GM19455 (cell line): ENCODE measurements at regions not wholly inside any gene's neighbourhood (a gene's known extent, or its start where the extent isn't known, plus 50 kb on each side); places are given as distances from the start of the nearest gene placed in this dataset.

Experiments used
- ATAC-seq: cut with Tn5 transposase; IDR thresholded peaks from one replicate; pipeline ENCODE4 v1.9.1; 2021; ENCODE audit not compliant: unreplicated experiment

DNA sequence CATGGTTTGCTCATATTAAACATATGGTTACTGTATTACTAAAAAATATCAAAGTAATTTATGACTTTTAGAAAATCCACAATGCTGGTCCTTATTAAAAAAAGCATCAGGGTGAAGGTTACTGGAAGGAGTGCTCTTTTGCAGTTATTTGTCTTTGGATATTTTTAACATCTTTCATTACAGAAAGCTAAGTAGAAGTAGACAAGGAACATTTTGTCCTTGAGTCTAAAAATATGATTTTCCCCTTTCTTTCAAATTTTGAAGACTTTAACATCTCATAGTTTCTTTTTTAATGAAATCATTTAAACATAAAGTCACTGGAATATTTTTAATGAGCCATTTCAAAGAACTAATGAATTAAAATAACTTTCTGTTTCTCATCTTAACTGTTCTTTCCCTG, 110.1 kb upstream of the TNS3 start:
- ATAC-seq = no peak

DNA sequence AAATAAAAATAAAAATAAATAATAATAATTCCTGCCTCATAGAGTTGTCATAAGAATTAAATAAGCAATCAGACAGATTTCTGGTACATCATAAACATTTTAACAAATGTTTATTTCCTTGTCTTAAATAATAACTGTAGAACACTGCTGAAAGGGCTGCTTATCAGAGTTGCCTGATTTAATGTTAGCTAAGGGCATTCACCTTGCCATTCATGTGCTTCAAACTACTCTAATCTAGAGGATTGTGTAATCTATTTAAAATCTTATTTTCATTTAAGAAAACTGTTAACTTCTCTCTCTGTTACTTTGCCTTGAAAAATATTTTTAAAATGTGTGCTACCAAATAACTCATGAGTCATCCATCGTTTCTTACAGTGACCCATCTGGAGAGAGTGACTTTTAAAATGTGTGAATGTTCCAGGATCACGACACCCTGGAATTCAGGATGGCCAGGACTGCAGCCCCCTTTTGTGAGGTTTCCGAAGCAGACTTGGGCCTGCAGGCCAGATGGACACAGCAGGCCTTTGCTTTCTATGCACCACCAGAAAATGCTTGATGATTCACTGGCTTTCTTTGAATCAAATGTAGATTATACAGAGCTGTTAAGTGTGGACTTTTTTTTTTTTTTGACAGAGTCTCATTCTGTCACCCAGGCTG, 109.1 kb upstream of the TNS3 start:
- ATAC-seq = no peak

DNA sequence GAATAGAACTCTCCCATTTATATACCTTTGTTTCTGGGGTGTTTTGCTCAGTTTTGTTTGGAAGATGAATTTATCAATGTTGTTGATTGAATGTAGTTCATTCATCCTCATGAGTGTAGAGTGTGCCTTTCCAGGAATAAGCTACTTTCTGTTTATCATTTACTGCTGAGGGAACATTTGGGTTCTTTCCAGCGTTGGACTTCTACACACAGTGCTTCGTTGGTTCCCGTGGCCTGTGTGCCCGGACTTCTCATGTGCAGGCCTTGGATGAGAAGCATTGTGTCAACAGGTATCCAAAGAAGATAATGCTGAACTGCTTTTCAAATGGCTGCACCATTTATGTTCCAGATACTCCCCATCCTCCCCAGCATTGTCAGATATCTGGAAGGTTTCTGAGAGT, 107.6 kb upstream of the TNS3 start:
- ATAC-seq = no peak

DNA sequence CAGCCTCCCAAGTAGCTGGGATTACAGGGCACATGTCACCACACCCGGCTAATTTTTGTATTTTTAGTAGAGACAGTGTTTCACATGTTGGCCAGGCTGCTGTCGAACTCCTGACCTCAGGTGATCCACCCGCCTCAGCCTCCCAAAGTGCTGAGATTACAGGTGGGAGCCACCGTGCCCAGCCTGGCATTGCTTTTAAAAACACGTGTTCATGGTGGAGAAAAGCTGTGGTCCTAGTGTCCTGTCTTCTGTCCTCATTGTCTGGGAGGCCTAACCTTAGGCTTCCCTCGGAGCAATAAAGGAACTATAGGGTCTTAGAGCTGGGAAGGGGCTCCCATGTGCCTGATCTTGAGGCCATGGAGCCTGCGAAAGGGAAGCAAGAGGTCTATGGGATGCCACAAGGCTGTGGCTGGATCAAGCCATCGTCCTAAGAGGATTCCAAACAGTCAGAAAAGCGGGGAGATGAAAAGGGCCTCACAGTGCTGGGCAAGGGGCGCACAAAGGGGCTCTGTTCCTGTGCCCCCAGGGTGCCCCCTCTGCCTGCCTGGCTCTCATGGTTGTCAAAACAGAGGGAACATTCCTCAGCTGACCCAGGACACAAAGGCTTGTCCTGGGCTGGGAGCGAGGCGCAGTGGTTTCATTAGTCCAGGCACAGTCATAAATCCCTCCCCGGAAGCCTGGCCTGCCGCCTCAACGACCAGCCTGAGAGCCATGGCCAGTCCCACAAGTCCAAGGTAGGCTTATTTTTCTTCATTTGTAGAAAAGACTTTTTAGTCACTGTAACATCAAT, 106.6 kb upstream of the TNS3 start:
- no peak for ATAC-seq

DNA sequence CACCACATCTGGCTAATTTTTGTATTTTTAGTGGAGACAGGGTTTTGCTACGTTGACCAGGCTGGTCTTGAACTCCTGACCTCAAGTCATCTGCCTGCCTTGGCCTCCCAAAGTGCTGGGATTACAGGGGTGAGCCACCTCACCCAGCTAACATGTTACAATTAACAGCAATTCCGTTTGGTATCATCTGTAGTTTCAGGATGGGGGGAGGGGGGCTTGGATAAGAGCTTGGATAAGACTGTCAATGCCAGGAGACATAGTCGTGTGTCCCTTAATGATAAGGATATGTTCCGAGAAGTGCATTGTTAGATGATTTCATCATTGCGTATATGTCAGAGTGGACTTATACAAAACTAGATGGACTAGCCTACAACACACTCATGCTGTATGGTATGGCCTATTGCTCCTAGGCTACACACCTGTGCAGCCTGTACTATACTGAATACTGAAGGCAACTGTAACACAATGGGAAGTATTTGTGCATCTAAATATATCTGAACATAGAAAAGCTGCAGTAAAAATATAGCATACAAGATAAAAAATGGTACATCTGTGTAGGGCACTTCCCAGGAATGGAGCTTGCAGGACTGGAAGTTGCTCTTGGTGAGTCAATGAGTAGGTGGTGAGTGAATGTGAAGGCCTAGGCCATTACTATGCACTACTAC, 103.9 kb upstream of the TNS3 start:
- ATAC-seq = no peak

DNA sequence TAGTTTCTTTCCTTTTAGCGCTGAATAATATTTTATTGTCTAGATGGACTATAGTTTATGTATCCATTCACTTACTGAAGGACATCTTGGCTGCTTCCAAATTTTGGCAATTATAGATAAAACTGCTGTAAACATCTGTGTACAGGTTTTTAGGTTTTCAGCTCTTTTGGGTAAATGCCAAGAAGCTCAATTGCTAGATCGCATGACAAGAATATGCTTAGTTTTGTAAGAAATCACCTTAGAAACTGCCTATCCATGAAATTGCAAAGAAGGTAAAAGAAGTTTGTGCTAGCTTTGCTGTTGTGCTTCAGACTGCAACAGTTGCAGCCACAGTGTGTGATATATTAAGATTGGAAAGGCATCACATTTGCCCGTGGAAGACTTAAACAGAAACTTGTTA, 103.2 kb upstream of the TNS3 start:
- no peak for ATAC-seq

DNA sequence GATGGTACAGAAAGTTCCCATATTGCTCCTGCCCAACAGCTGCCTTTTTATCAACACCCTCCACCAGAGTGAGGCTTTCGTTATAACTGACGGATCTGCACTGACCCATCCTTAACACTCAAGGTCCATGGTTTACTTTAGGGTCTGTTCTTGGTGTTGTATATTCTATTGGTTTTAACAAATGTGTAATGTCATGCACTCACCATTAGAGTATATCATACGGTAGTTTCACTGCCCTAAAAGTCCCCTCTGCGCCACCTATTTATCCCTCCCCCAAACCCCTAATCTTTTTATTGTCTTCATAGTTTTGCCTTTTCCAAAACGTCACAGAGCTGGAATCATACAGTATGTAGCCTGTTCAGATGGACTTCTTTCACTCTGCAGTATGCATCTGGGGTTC, 102.8 kb upstream of the TNS3 start:
- no peak for ATAC-seq

DNA sequence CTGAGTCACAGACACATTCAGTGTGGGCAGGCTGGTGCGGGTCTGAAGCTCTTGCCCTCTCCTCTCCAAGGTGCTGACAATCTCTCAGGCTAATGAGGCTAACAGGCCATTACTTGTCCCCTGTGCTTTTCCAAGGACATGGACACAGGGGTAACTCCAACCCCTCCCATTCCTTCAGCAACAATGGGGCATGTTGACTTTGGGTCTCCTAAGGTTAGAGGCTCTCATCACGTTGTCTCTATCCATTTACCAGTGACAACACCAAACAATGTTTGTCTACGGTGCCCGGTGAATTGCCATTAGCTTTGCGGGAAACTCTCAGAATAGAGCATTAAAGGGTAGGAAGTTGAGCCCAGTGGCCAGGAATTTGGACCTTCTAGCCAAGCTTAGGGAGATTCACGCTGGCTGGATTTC, 101.6 kb upstream of the TNS3 start:
- ATAC-seq = no peak

DNA sequence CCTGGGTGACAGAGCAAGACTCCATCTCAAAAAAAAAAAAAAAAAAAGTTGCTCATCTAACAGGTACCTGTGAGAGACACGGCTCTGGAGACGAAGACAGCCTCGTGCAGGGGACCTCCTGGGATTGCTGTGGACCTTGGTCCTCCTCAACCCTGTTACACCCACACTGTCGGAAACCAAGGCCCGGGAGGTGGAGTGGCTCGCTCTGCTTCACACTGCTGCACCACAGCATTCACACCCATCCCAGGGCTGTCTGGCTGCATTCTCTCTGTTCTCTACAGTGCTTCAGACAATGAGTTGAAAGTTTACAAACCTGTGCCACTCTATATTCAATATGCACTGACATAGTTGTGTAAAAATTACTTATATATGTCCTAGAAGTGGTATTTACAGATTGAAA, 101.0 kb upstream of the TNS3 start:
- ATAC-seq = no peak

DNA sequence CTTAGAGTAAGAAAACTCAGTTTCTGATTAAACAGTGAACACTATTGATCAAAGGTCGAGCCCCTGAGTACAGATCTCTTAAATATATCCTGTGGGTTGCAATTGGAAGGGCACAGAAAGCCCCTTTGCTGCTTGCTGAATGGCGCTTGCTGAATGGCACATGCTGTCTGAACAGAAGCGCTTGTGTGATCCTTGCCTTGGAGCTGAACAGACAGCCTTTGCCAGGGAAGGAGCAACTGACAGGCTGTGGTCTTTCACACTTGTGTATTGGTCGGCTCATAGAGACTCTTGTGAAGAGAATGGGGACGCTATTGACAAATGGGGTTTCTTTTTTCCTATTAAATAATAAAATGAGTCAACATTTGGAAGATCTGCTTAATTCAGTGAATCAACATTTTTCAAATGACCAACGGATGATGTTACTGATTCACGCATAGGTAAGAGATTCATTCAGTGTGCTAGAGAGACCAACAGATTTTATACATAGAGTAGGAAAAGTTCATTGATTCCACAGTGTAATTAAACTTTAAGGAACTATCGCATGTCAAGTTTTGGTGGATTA, 99.4 kb upstream of the TNS3 start:
- no peak for ATAC-seq

DNA sequence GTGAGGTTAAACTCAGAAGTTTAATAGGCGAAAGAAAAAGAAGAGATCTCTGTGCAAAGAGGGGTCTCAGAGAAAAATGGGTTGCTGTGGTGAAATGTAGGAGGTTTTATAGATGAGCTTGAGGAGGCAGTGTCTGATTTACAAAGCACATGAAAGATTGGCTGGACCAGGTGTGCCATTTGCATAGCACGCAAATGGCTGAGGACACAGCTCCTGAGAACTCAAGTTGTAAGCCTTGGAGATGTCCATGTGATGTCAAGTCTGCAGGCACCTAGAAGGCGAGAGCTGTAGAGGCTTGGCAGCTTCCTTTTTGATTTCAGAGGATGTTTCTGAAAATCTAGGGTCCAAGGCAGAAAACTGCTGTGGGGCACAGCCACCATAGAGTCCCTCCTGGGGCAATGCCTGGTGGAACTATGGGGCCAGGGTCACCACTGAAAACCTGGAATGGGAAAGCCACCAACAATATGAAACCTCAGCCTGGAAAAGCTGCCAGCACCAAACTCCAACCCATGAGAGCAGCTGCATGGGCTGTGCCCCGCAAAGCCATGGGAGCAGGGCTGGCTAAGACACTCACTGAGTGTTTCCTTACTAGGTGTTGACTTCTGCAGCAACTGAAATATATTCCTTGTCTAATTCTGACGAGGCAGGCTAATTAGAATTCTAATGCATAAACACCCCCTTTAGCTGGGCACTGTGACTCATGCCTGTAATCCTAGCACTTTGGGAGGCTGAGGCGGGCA, 96.9 kb upstream of the TNS3 start:
- ATAC-seq = no peak

DNA sequence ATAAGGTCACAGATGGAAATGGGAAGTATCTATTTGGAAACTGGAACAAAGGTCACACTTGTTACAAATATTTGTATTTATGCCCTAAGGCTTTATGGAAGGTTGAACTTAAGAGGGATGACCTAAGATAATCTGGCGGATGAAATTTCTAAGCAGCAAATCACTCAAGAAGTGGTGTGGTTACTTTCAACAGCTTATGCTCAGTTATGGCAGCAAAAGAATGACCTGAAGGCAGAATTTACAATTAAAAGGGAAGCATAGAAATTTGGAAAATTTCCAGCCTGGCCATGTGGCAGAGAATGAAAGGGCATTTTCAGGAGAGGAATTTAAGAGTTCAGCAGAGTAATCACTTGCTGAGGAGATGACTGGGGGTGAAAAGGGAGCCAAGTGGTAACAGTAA, 95.8 kb upstream of the TNS3 start:
- no peak for ATAC-seq

DNA sequence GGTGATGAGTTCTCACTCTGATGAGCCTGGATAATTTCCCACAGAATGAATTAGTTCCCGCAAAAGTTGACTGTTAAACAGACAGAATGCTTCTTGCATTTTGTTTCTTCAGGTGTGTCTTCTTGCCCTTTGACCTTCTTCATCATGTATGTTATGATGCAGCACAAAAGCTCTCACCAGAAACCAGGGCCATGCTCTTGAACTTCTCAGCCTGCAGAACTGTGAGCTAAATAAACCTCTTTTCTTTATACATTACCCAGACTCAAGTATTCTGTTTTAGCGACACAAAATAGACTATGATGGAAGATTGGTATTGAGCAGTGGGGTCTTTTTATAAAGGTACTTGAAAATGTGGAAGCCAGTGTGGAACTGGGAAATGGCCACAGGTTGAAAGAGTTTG, 95.2 kb upstream of the TNS3 start:
- no peak for ATAC-seq

DNA sequence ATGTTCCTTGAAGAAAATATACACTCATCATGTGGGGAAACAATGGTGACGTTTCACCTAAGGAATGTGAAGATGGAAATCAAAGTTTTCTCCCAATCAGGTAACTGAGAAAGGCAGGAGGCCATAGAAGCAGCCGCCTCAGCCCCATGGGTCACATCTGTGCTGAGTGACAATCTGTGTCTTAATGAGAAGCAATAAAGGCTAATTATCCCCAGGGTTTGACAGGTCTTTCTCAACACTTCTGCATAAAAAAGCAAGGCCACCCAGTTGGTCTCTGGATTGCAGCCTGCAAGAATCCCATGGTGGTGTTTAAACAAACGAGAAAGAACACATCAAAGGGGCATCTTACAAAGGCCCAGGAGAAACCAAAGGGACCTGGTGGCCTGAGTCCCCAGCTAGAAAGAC, 91.1 kb upstream of the TNS3 start:
- no peak for ATAC-seq

DNA sequence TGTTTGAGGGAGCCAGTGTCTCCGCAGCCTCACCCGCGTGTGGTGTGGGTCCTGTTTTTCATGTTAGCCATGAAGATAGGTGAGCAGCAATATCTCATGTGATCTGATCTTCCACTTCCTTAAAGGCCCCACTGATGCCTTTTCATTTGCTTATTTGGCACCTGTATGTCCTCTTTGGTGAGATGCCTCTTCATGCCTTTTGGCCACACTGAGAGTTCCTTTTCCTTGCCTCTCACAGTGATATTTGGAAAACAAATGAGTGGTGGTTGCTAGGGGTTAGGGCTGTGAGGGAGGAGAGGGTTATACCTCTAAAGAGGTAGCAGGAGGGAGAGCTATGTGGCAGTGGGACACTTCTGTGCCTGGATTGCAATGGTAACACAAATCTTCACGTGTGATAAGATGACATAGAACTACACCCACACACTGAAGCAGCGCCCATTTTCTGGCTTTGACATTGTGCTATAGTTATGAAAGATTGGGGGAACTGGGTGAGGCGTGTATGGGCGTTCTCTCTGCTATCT, 90.4 kb upstream of the TNS3 start:
- no peak for ATAC-seq

DNA sequence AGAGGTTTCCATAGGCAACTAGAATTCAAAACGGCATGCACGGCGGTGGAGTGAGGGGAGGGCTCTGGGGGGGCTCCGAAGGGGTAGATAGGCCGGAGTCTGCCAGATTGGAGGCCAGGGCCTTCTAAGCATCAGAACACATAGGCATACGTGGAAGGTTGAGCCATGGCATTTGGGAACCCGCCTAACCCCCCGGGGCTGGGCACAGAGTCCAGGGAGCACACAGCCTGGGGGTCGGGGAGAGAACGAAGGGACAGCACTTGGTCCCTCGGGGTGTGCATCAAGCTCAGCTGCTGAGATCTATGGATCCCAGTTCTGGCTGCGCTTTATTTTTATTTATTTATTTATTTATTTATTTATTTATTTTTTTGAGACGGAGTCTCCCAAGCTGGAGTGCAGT, 89.4 kb upstream of the TNS3 start:
- ATAC-seq = no peak

DNA sequence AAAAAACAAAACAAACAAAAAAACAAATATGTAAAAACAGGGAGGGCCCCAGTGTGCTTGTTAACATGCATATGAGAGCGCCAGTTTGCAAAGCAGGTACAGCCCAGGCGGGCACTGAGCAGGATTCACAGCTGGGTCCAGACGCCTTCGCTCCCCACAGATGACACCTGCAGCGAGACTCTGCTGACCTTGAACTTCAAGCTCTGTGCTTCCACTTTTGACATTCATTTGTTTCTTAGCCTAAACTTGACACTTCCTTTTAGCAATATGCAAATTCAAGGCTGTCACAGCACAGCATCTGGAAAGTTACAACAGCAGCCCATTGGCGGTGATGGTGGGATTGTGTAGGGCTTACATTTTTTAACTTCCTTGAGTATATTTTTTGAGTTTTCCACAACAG, 88.8 kb upstream of the TNS3 start:
- ATAC-seq = peak; percentile 78

DNA sequence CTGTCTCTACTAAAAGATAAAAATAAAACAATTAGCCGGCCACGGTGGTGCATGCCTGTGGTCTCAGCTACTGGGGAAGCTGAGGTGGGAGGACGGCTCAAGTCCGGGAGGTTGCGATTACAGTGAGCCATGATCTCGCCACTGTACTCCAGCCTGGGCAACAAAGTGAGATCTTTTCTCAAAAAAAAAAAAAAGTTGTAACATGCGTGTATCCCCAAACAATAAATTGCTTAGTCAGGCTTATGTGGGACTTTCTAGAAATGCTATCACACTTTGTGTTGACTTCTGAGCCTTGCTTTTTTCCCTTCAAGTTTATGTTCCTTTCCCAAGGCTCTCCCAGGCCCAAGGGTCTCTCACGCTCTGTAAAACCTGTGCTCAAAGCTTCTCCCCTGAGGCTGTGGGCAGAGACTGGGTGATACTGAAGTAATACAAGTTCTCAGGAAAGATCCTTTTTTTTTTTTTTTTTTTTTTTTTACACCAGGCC, 88.0 kb upstream of the TNS3 start:
- ATAC-seq = no peak

DNA sequence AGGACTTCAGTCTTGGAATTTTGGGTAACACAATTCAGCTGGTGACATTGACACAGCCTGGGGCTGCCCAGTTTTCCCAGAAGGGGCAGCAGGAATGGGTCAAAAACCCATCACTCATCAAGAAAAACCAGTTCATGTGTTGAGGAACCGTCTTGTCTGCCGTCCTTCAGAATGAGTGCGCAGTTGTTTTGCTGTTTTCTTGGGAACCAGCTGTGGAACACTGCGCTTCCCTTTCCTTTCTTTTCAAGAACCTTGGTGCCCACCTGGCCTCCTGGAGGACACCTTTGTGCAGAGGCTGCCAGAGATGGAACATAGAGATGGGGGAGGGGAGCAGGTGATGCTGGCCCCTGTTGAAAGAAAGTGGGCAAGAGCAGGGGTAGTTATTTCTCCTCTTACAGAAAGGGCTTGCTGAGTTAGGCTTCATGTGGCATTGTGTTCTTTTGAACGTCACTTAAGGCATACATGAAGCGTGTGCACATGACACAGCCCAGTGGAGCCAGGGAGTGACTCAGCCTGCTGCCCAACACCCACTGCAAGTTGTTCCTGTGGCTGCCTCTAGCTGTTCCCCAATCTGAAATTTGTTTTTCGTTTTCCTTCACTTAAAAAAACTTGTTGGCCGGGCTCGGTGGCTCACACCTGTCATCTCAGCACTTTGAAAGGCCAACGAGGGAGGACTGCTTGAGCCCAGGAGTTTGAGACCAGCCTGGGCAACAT, 87.4 kb upstream of the TNS3 start:
- ATAC-seq = peak; percentile 90

DNA sequence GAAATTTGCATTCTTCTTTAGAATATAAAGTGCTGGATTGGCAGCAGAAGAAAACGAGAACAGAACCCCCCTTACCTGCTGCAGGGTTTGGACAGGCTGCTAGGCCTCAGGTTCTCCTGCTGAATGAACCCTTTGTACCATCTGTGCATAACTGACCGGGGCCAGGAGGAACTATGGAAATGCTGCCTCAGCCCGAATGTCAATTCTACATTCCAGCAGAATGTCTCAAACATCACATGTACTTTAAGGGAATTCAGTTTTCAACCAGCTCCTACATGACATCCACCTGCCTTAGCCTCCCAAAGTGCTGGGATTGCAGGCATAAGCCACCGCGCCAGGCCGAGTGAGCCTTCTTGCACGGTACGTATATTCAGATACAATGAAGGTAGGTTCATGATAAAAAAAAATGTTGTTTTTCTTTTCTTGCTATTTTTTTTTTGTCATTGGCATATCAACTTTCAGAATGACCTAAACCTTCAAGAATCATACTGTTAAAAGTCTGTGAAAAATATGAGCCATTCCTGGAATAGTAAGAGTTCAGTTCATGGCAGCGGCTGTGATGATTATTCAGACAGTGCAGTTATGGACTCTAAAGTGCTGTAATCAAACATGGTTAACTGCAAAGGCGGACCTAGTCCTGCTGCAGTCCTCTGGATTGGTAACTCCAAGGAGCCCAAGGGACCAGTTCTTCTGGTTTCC, 84.4 kb upstream of the TNS3 start:
- ATAC-seq = no peak
